Endodermal cell (in vitro differentiated cells): ENCODE measurements at regions not wholly inside any gene's neighbourhood (a gene's known extent, or its start where the extent isn't known, plus 50 kb on each side); places are given as distances from the start of the nearest gene placed in this dataset.
A peak's percentile ranks its signal among the peaks of the same experiment; 100 is the strongest.
"Not testable (repeated sequence)": the region's sequence is repeated elsewhere in the genome, so short reads cannot be mapped to it uniquely, and the experiment has no call there.

Experiments
- DNase-seq: peaks from one replicate; pipeline ENCODE4 v3.0.0-alpha.2; 2017
- H3K27ac ChIP-seq: 2 replicates; pipeline ENCODE4 v1.5.1; 2013; ENCODE audit warnings: mild to moderate bottlenecking, low read depth, low read length, moderate library complexity
- H3K27me3 ChIP-seq: 2 replicates; pipeline ENCODE4 v1.6.1; 2013; ENCODE audit warnings: mild to moderate bottlenecking, low read length, moderate library complexity; ENCODE audit not compliant: insufficient read depth, control insufficient read depth, poor library complexity, severe bottlenecking
- H3K36me3 ChIP-seq: 2 replicates; pipeline ENCODE4 v1.7.0; 2013; ENCODE audit warnings: mild to moderate bottlenecking, low read length, moderate library complexity; ENCODE audit not compliant: control insufficient read depth, insufficient read depth
- H3K4me1 ChIP-seq: one replicate; pipeline ENCODE4 v1.7.0; 2013; ENCODE audit warnings: low read length; ENCODE audit not compliant: control insufficient read depth, insufficient read depth
- H3K4me3 ChIP-seq: 2 replicates; pipeline ENCODE4 v1.5.1; 2013; ENCODE audit warnings: mild to moderate bottlenecking, low read length, moderate library complexity
- H3K9ac ChIP-seq: 2 replicates; pipeline ENCODE4 v1.6.1; 2013; ENCODE audit warnings: mild to moderate bottlenecking, low read length, moderate library complexity; ENCODE audit not compliant: poor library complexity, severe bottlenecking; ENCODE audit errors: extremely low read depth
- H3K9me3 ChIP-seq: 2 replicates; pipeline ENCODE4 v1.6.1; 2013; ENCODE audit warnings: mild to moderate bottlenecking, low read length, moderate library complexity; ENCODE audit not compliant: control insufficient read depth
- H3K27ac Mint-ChIP-seq: 2 replicates; pipeline ENCODE4 v1.8.0; 2020; ENCODE audit warnings: mixed read lengths
- H3K27me3 Mint-ChIP-seq: 2 replicates; pipeline ENCODE4 v1.8.0; 2021; ENCODE audit warnings: mild to moderate bottlenecking, mixed read lengths; ENCODE audit not compliant: insufficient read depth
- H3K36me3 Mint-ChIP-seq: 2 replicates; pipeline ENCODE4 v1.8.0; 2020; ENCODE audit warnings: low read depth, mixed read lengths
- H3K4me1 Mint-ChIP-seq: 2 replicates; pipeline ENCODE4 v1.8.0; 2020; ENCODE audit warnings: mixed read lengths
- H3K4me3 Mint-ChIP-seq: 2 replicates; pipeline ENCODE4 v1.8.0; 2020; ENCODE audit warnings: mild to moderate bottlenecking, moderate library complexity, mixed read lengths
- H3K9me3 Mint-ChIP-seq: 2 replicates; pipeline ENCODE4 v1.8.0; 2020; ENCODE audit warnings: mild to moderate bottlenecking, mixed read lengths
- CTCF ChIP-seq: fragments of 200-600 bp; sonication (generic); conservative IDR thresholded peaks from 2 replicates; pipeline ENCODE4 v1.5.0; 2021; ENCODE audit warnings: antibody characterized with exemption, mild to moderate bottlenecking
- WGBS, 2 experiments: methylation state at CpG; one replicate each; pipeline versions ENCODE4 v1.1.5 to v1.1.7; 2013; ENCODE audit warnings: missing lambda C conversion rate in 2 of 2, mixed read lengths in 1 of 2; ENCODE audit not compliant: insufficient coverage in 1 of 2, insufficient read length in 1 of 2; 5-methylcytosine and 5-hydroxymethylcytosine counted together

DNA sequence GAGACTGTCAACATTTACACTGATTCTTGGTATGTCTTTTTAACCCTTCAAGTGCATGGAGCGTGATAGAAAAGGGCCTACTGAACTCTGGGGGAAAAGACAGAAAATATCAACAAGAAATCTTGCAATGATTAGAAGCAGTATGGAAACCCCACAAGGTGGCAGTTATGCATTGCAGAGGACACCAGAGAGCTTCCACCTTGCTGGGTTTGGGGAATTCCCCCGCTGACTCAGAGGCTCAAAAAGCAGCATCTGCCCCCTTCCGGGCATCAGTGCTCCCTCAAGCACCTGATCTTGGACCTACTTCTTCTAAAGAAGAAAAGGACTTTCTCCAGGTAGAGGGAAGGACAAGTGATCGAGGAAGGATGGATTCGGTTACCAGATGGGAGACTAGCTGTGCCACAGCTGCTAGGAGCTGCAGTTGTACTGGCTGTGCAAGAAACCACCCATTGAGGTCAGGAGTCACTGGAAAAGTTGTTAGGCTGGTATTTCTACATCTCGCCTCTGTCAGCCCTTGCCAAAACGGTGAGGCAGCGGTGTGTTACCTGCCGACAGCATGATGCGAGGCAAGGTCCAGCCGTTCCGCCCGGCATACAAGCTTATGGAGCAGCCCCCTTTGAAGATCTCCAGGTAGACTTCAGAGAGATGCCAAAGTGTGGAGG, 102.8 kb upstream of the OSBPL11 start:
- not testable (repeated sequence) for H3K4me3 Mint-ChIP-seq, H3K27ac Mint-ChIP-seq, H3K9me3 ChIP-seq, DNase-seq, H3K36me3 Mint-ChIP-seq, H3K27me3 ChIP-seq, H3K9ac ChIP-seq, H3K27me3 Mint-ChIP-seq, H3K9me3 Mint-ChIP-seq, H3K4me1 ChIP-seq, H3K36me3 ChIP-seq, H3K27ac ChIP-seq, H3K4me3 ChIP-seq
- H3K4me1 Mint-ChIP-seq = peaks cover 29% of the 10 kb centered on the region
- WGBS, 2 experiments = 80 to 85% methylated on average over 1 to 13 of the region's 13 CpGs
- TF ChIP-seq CTCF = peak; percentile 42

GRCh38 chr3:125715651-125716050, 120.4 kb upstream of the OSBPL11 start:
- peaks cover 7% of the 10 kb centered on the region for H3K27me3 Mint-ChIP-seq
- peaks cover 5% of the 10 kb centered on the region for H3K4me1 Mint-ChIP-seq

DNA sequence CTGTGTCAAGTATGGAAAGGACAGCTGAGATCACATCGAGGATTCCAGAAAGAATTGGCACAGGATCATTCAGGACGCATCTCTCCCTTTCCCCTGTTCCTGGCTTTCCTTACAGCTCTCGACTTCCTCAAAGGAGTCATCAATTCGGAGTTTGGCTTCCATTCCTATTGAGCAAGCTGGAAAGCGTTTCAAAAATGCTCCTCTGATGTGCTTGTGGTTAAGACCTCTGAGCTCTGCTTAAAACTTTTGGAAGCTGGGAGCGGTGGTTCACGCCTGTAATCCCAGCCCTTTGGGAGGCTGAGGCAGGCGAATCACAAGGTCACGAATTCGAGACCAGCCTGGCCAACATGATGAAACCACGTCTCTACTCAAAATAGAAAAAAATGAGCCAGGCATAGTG, 136.9 kb upstream of the OSBPL11 start:
- not testable (repeated sequence) for H3K36me3 ChIP-seq, H3K4me1 Mint-ChIP-seq, DNase-seq, H3K27ac ChIP-seq, H3K27ac Mint-ChIP-seq, H3K4me3 ChIP-seq, H3K27me3 ChIP-seq, H3K9me3 ChIP-seq, H3K4me1 ChIP-seq, H3K4me3 Mint-ChIP-seq, H3K9ac ChIP-seq, H3K9me3 Mint-ChIP-seq, H3K36me3 Mint-ChIP-seq
- H3K27me3 Mint-ChIP-seq = peaks cover 15% of the 10 kb centered on the region
- WGBS, 2 experiments = 92 to 99% methylated on average over 7 to 11 of the region's 11 CpGs

More at GRCh38 chr3:125715651-125716050, 120.4 kb upstream of the OSBPL11 start:
- WGBS, 2 experiments = 81 to 95% methylated on average over 8 to 24 of the region's 24 CpGs
- Mint-ChIP-seq H3K36me3 (no peaks in the 10 kb centered on the region), H3K9me3 (no peaks in the 10 kb centered on the region), H3K4me3 (no peak overlapping the region), H3K27ac (no peak overlapping the region)
- Histone ChIP-seq H3K9ac (no peak overlapping the region), H3K4me1 (no peaks in the 10 kb centered on the region), H3K27me3 (no peaks in the 10 kb centered on the region), H3K36me3 (no peaks in the 10 kb centered on the region), H3K4me3 (no peak overlapping the region), H3K9me3 (no peaks in the 10 kb centered on the region), H3K27ac (no peak overlapping the region)
- DNase-seq = no peak
- no peak for TF ChIP-seq CTCF

GRCh38 chr3:125741991-125742718, 146.9 kb upstream of the OSBPL11 start:
- not testable (repeated sequence) for H3K36me3 Mint-ChIP-seq, H3K27ac ChIP-seq, H3K4me3 ChIP-seq, H3K36me3 ChIP-seq, H3K9me3 ChIP-seq, H3K4me1 ChIP-seq, H3K9me3 Mint-ChIP-seq, H3K27me3 Mint-ChIP-seq, H3K9ac ChIP-seq, H3K4me3 Mint-ChIP-seq, H3K27me3 ChIP-seq
- Mint-ChIP-seq H3K4me1 (peaks cover 19% of the 10 kb centered on the region), H3K27ac (peak overlapping the region; percentile 92)
- WGBS, 2 experiments = 87 to 96% methylated on average over 3 to 11 of the region's 11 CpGs
- peak; percentile 54 for DNase-seq
